AG10803 (cell line): ENCODE measurements at regions not wholly inside any gene's neighbourhood (a gene's known extent, or its start where the extent isn't known, plus 50 kb on each side); places are given as distances from the start of the nearest gene placed in this dataset.

Experiments used
- DNase-seq: peaks from one replicate; pipeline ENCODE4 v3.0.0; 2010; ENCODE audit warnings: low read depth
- H3K4me3 ChIP-seq: 2 replicates; pipeline ENCODE4 v1.5.1; 2011; ENCODE audit warnings: mild to moderate bottlenecking, low read length, control low read depth
- CTCF ChIP-seq: conservative IDR thresholded peaks from 2 replicates; pipeline ENCODE4 v1.5.1; 2011; ENCODE audit warnings: mild to moderate bottlenecking, low read length, control low read depth, inconsistent platforms

- no peak for DNase-seq
These were observed 323.8 kb upstream of the DNAJC19 start for GRCh38 chr3:181313335-181313734.

DNA sequence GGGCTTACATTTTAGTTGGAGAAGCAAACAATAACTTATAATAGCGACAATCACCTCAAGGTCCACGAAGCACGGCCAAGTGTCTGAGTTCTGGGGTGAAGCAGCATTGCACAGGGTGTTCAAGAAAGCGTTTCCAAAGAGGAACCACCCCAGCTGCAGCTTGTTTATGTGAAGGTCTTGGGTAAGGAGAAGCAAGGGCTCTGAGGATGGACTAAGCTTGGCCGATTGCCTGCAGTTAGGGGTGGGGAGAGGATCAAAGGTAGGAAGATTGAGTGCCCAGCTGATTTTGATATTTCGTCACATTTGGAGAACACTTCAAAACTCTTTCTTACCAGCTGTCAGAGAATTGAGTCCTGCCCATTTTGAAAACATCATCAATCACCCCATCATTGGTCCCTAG, 321.6 kb upstream of the DNAJC19 start:
- DNase-seq = no peak

More at GRCh38 chr3:181313335-181313734, 323.8 kb upstream of the DNAJC19 start:
- no peak overlapping the region for H3K4me3 ChIP-seq
- TF ChIP-seq CTCF = no peak

DNA sequence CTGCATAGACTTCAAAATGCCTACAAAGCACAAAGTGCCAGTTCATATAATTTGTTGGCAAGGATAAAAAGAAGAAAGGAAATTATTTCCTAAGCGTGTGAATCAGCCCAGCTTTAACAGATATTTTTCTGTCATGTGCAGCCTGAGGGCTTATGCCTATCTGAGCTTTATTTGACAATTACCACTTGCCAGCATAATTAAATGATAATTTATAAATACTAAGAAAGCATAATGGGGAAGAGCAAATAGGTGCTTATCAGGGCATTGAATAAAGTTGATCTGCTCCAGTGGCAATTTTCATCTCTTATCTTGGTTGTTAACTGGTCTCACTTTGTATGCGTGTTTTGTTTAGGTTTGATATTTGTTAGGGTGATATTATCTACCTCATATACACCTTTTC, 313.4 kb upstream of the DNAJC19 start:
- no peak overlapping the region for H3K4me3 ChIP-seq
- no peak for TF ChIP-seq CTCF
- DNase-seq = no peak

More for the DNA sequence above, 321.6 kb upstream of the DNAJC19 start:
- TF ChIP-seq CTCF = no peak
- H3K4me3 ChIP-seq = no peak overlapping the region

DNA sequence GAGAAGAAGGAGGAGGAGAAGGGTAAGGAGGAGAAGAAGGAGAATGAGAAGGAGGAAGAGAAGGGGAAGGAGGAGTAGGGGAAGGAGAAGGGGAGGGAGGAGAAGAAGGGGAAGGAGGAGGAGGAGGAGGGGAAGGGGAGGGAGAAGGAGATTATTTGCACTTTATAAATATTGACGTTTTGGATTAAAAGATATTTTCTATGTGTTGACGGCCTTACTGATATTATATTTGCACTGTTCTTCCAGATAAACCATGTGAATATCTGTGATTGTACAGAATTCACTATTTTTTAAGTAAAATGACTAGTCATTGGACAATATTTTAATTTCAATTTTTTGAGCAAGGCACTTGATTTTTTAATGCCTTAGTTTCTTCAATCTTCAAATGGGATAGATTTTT, 310.5 kb upstream of the DNAJC19 start:
- DNase-seq = no peak
- no peak for TF ChIP-seq CTCF

GRCh38 chr3:181298421-181298820, 308.9 kb upstream of the DNAJC19 start:
- no peak for DNase-seq
- TF ChIP-seq CTCF = no peak
- no peak overlapping the region for H3K4me3 ChIP-seq

More for the DNA sequence above, 310.5 kb upstream of the DNAJC19 start:
- no peak overlapping the region for H3K4me3 ChIP-seq

DNA sequence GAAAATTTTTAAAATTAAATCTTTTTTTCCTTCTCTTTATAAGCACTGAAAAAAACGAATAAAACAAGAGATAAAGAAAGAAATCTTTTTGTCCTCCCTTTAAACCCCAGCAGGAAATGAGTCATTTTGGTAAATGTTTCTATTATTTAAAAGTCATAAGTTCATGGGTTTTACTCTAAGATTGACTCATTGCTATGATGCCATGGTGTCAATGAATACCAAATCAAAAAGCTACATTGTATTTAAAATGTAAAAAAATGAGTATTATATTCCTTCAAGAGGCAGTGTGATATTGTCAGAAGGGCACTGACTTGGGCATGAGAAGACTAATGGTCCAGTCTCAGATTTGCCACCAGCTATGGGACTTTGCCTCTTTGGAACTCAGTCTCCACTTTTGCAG, 303.4 kb upstream of the DNAJC19 start:
- no peak for DNase-seq
- TF ChIP-seq CTCF = no peak
- no peak overlapping the region for H3K4me3 ChIP-seq

DNA sequence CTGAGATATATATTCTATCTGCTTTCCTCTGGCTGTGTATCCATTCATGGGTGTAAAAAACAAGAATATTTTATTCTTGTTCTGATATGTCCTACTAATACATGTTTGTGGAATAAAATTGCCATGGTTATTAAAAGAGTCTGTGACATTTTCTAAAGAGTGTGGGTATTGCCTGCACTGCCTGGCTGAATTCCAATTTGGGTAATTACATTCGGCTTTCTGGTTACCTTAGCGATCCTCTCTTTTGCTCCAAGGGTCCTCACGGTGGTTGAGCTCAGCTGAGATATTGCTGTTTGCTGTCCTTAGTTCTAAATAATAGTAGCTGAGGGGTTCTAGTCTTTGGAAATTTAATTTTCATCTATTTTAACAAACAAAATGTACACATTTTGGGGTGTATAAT, 301.4 kb upstream of the DNAJC19 start:
- no peak for DNase-seq
- no peak for TF ChIP-seq CTCF
- no peak overlapping the region for H3K4me3 ChIP-seq
